ENCODE measurements at regions not wholly inside any gene's neighbourhood (a gene's known extent, or its start where the extent isn't known, plus 50 kb on each side); places are given as distances from the start of the nearest gene placed in this dataset.

- DNase-seq: no peak
- H3K36me3 Mint-ChIP-seq (ENCODE audit: insufficient read depth in 1 of 3, low read depth in 3 of 3): peaks cover 0 to 2% (median 2%) of the 10 kb centered on the region in 3 experiments; a peak in 4 of 7 replicates
- Histone ChIP-seq H3K27me3 (ENCODE audit: insufficient read depth, low read length) (no peaks in the 10 kb centered on the region; the same call in 1 of the 2 replicates), H2BK15ac (ENCODE audit: low read depth, low read length) (no peak overlapping the region), H3K23ac (ENCODE audit: insufficient read length, low read depth, low read length) (no peak overlapping the region), H3K27ac (ENCODE audit: insufficient read length, low read depth, low read length) (no peak overlapping the region), H3K4ac (ENCODE audit: low read depth, low read length) (no peak overlapping the region), H3T11ph (ENCODE audit: low read length) (no peak overlapping the region), H3K23me2 (ENCODE audit: insufficient read length, low read depth, low read length, poor library complexity, severe bottlenecking) (no peaks in the 10 kb centered on the region), H3K14ac (ENCODE audit: insufficient read depth, low read length) (no peak overlapping the region), H2BK5ac (ENCODE audit: insufficient read length, low read length) (no peak overlapping the region), H2AK5ac (ENCODE audit: insufficient read length, low read length) (no peak overlapping the region), H3K4me1 (ENCODE audit: insufficient read depth, low read length) (peaks cover 2% of the 10 kb centered on the region; the same call in 1 of the 2 replicates), H3K4me2 (ENCODE audit: insufficient read depth, insufficient read length, low read length) (no peak overlapping the region), H4K5ac (ENCODE audit: insufficient read length, low read depth, low read length) (no peak overlapping the region), H3K79me1 (ENCODE audit: insufficient read depth, low read depth, low read length, poor library complexity, severe bottlenecking) (no peaks in the 10 kb centered on the region), H4K91ac (ENCODE audit: insufficient read length, low read depth, low read length) (no peak overlapping the region), H3K9ac (ENCODE audit: extremely low read depth, insufficient read length, low read length) (no peak overlapping the region), H2BK12ac (ENCODE audit: insufficient read length, low read depth, low read length) (no peak overlapping the region), H4K20me1 (ENCODE audit: control insufficient read depth, insufficient read depth, insufficient read length) (no peaks in the 10 kb centered on the region), H2BK120ac (ENCODE audit: low read depth, low read length, poor library complexity, severe bottlenecking) (no peak overlapping the region), H3K56ac (ENCODE audit: insufficient read length, low read depth, low read length) (no peak overlapping the region), H3K79me2 (ENCODE audit: insufficient read depth, low read length) (no peaks in the 10 kb centered on the region), H2AFZ (ENCODE audit: low read length) (no peak overlapping the region), H3K9me3 (ENCODE audit: control insufficient read depth, low read depth, low read length) (no peaks in the 10 kb centered on the region), H2BK20ac (ENCODE audit: low read depth, low read length, poor library complexity, severe bottlenecking) (no peak overlapping the region), H4K8ac (replicated peaks; ENCODE audit: insufficient read length, low read depth, low read length) (no peak overlapping the region), H3K18ac (ENCODE audit: insufficient read length, low read depth, low read length) (no peak overlapping the region)
- H3K4me3 Mint-ChIP-seq: no peak overlapping the region
- H3K4me1 Mint-ChIP-seq: no peaks in the 10 kb centered on the region
- no peak overlapping the region for H3K27ac Mint-ChIP-seq
- H3K27me3 Mint-ChIP-seq (ENCODE audit: low read depth): no peaks in the 10 kb centered on the region; the same call in 1 of the 2 replicates
- peaks cover 7 to 13% of the 10 kb centered on the region in 2 experiments; a peak in 4 of 5 replicates for H3K9me3 Mint-ChIP-seq
- TF ChIP-seq CTCF (conservative IDR thresholded peaks at IDR 0.05): no peak
- no CpG with 5 or more reads among the region's 4 CpGs for WGBS (ENCODE audit: extremely low coverage, insufficient read length, low lambda C conversion rate)
Observed at GRCh38 chr5:56306433-56307150, 73.5 kb upstream of the ANKRD55 start.

Measured in H9 (cell line).